Right renal cortex interstitium (tissue), 3 donors: ENCODE measurements at regions not wholly inside any gene's neighbourhood (a gene's known extent, or its start where the extent isn't known, plus 50 kb on each side); places are given as distances from the start of the nearest gene placed in this dataset.
A peak's percentile ranks its signal among the peaks of the same experiment; 100 is the strongest.

Source experiments
- DNase-seq, 3 donors: peaks; one replicate each; pipeline ENCODE4 v3.0.0-alpha.2; 2013; ENCODE audit warnings: low read depth in 3 of 3, low spot score in 2 of 3

GRCh38 chr20:48012401-48012974 is 227.2 kb upstream of the SULF2 start:
- no peak for DNase-seq

- DNase-seq: no peak
Measured at GRCh38 chr20:48011025-48011424, 225.7 kb upstream of the SULF2 start.

- no peak for DNase-seq
Measured at GRCh38 chr20:48010623-48011022, 225.3 kb upstream of the SULF2 start.

GRCh38 chr20:48008850-48009515 is 223.7 kb upstream of the SULF2 start:
- DNase-seq: no peak

- no peak for DNase-seq
Measured at GRCh38 chr20:48007351-48007750, 222.1 kb upstream of the SULF2 start.

GRCh38 chr20:48006036-48006833 is 221.0 kb upstream of the SULF2 start:
- no peak for DNase-seq

- no peak for DNase-seq
Measured at GRCh38 chr20:48003021-48003420, 217.7 kb upstream of the SULF2 start.

GRCh38 chr20:48002517-48002970 is 217.3 kb upstream of the SULF2 start:
- DNase-seq: no peak

- DNase-seq: no peak
Measured at GRCh38 chr20:47999166-47999565, 213.9 kb upstream of the SULF2 start.

- DNase-seq: no peak
Measured at GRCh38 chr20:47998736-47999135, 213.5 kb upstream of the SULF2 start.

GRCh38 chr20:47995661-47996060 is 210.4 kb upstream of the SULF2 start:
- no peak for DNase-seq

GRCh38 chr20:47993817-47994216 is 208.5 kb upstream of the SULF2 start:
- DNase-seq: no peak

GRCh38 chr20:47993035-47993755 is 207.9 kb upstream of the SULF2 start:
- DNase-seq: no peak

- DNase-seq: no peak
Measured at GRCh38 chr20:47991875-47992488, 206.7 kb upstream of the SULF2 start.

GRCh38 chr20:47990507-47991150 is 205.3 kb upstream of the SULF2 start:
- DNase-seq: no peak

GRCh38 chr20:47989957-47990356 is 204.7 kb upstream of the SULF2 start:
- peak; percentile 36 to 60 (median 38) for DNase-seq

GRCh38 chr20:47988676-47989075 is 203.4 kb upstream of the SULF2 start:
- DNase-seq: no peak

GRCh38 chr20:47985092-47985850 is 200.0 kb upstream of the SULF2 start:
- no peak for DNase-seq

GRCh38 chr20:47984437-47984836 is 199.2 kb upstream of the SULF2 start:
- DNase-seq: no peak
